ENCODE measurements at regions not wholly inside any gene's neighbourhood (a gene's known extent, or its start where the extent isn't known, plus 50 kb on each side); places are given as distances from the start of the nearest gene placed in this dataset.

DNA sequence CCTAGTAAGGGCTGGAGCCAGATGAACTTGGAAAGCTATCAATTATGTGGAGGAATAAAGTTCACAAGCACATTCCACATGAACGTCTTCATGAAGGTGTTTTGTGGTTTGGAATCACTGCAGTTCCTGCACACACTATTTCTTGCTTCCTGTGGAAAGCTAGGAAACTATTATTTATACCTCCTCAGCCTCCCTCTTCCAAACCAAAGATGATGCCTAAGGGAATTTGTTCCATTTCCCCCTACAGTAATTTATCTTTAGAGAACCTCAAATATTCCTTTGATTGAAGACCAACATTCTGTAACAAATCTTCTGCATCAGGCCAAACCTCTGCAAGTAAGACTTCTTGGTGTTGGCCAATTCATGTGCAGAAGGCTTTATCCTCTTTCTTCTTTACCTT lies 115.8 kb upstream of the ARHGAP20 start:
- BruUV-seq (replicated peaks), result no TSS peak
- TF ChIP-seq, protein P1, sequence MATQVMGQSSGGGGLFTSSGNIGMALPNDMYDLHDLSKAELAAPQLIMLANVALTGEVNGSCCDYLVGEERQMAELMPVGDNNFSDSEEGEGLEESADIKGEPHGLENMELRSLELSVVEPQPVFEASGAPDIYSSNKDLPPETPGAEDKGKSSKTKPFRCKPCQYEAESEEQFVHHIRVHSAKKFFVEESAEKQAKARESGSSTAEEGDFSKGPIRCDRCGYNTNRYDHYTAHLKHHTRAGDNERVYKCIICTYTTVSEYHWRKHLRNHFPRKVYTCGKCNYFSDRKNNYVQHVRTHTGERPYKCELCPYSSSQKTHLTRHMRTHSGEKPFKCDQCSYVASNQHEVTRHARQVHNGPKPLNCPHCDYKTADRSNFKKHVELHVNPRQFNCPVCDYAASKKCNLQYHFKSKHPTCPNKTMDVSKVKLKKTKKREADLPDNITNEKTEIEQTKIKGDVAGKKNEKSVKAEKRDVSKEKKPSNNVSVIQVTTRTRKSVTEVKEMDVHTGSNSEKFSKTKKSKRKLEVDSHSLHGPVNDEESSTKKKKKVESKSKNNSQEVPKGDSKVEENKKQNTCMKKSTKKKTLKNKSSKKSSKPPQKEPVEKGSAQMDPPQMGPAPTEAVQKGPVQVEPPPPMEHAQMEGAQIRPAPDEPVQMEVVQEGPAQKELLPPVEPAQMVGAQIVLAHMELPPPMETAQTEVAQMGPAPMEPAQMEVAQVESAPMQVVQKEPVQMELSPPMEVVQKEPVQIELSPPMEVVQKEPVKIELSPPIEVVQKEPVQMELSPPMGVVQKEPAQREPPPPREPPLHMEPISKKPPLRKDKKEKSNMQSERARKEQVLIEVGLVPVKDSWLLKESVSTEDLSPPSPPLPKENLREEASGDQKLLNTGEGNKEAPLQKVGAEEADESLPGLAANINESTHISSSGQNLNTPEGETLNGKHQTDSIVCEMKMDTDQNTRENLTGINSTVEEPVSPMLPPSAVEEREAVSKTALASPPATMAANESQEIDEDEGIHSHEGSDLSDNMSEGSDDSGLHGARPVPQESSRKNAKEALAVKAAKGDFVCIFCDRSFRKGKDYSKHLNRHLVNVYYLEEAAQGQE (IDR thresholded peaks at IDR 0.05; ENCODE audit: low read depth), result no peak
- TF ChIP-seq EGR1 (IDR thresholded peaks at IDR 0.05; ENCODE audit: low read depth), result no peak
- TF ChIP-seq ZNF274 (IDR thresholded peaks at IDR 0.05; ENCODE audit: low read depth, low read length), result no peak
- no peak for TF ChIP-seq SIN3A (IDR thresholded peaks at IDR 0.05; ENCODE audit: low read depth)
- TF ChIP-seq CBX3 (IDR thresholded peaks at IDR 0.05; ENCODE audit: low read depth), result no peak
- TF ChIP-seq FOSL1 (IDR thresholded peaks at IDR 0.05; ENCODE audit: low read depth), result no peak
- TF ChIP-seq, protein P2, sequence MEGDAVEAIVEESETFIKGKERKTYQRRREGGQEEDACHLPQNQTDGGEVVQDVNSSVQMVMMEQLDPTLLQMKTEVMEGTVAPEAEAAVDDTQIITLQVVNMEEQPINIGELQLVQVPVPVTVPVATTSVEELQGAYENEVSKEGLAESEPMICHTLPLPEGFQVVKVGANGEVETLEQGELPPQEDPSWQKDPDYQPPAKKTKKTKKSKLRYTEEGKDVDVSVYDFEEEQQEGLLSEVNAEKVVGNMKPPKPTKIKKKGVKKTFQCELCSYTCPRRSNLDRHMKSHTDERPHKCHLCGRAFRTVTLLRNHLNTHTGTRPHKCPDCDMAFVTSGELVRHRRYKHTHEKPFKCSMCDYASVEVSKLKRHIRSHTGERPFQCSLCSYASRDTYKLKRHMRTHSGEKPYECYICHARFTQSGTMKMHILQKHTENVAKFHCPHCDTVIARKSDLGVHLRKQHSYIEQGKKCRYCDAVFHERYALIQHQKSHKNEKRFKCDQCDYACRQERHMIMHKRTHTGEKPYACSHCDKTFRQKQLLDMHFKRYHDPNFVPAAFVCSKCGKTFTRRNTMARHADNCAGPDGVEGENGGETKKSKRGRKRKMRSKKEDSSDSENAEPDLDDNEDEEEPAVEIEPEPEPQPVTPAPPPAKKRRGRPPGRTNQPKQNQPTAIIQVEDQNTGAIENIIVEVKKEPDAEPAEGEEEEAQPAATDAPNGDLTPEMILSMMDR (IDR thresholded peaks at IDR 0.05 in 2 of 3, conservative IDR thresholded peaks at IDR 0.05 in 1 of 3; ENCODE audit: borderline replicate concordance in 1 of 3, insufficient read depth in 1 of 3, low read depth in 2 of 3, low read length in 2 of 3), result no peak
- no peak for TF ChIP-seq ZFX (IDR thresholded peaks at IDR 0.05)
- TF ChIP-seq SP1 (IDR thresholded peaks at IDR 0.05; ENCODE audit: low read depth), result no peak
- no peak for TF ChIP-seq POLR2AphosphoS5 (IDR thresholded peaks at IDR 0.05; ENCODE audit: low read depth, low read length)
- TF ChIP-seq JUND (IDR thresholded peaks at IDR 0.05), result no peak
- TF ChIP-seq, protein P3, sequence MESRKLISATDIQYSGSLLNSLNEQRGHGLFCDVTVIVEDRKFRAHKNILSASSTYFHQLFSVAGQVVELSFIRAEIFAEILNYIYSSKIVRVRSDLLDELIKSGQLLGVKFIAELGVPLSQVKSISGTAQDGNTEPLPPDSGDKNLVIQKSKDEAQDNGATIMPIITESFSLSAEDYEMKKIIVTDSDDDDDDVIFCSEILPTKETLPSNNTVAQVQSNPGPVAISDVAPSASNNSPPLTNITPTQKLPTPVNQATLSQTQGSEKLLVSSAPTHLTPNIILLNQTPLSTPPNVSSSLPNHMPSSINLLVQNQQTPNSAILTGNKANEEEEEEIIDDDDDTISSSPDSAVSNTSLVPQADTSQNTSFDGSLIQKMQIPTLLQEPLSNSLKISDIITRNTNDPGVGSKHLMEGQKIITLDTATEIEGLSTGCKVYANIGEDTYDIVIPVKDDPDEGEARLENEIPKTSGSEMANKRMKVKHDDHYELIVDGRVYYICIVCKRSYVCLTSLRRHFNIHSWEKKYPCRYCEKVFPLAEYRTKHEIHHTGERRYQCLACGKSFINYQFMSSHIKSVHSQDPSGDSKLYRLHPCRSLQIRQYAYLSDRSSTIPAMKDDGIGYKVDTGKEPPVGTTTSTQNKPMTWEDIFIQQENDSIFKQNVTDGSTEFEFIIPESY (IDR thresholded peaks at IDR 0.05; ENCODE audit: extremely low read depth, insufficient replicate concordance, low read length), result no peak
- no peak for TF ChIP-seq POLR2A (IDR thresholded peaks at IDR 0.05; ENCODE audit: borderline replicate concordance, extremely low read depth, insufficient read depth, insufficient read length)
- Histone ChIP-seq H3K27ac (ENCODE audit: low read depth, low read length) (no peak overlapping the region), H3K4me1 (ENCODE audit: control insufficient read depth in 1 of 2, insufficient read depth in 2 of 2, low read length in 2 of 2) (no peaks in the 10 kb centered on the region), H3K9me3 (ENCODE audit: control insufficient read depth in 1 of 2, insufficient read depth in 1 of 2, low read depth in 1 of 2, low read length in 2 of 2) (no peaks in the 10 kb centered on the region), H3K9me2 (ENCODE audit: insufficient read depth) (no peaks in the 10 kb centered on the region), H3K27me3 (ENCODE audit: insufficient read depth, low read length) (peaks cover 25% of the 10 kb centered on the region), H2AFZ (ENCODE audit: low read depth, low read length, poor library complexity, severe bottlenecking) (no peak overlapping the region), H3K9ac (ENCODE audit: low read length) (no peak overlapping the region), H3K4me2 (ENCODE audit: low read length) (no peak overlapping the region), H3K4me3 (replicated peaks in 1 of 2; ENCODE audit: low read depth in 1 of 2, low read length in 2 of 2) (no peak overlapping the region), H3K36me3 (ENCODE audit: control insufficient read depth in 1 of 2, insufficient read depth in 2 of 2, low read length in 2 of 2) (no peaks in the 10 kb centered on the region), H3K79me2 (ENCODE audit: insufficient read depth, low read length) (no peaks in the 10 kb centered on the region), H4K20me1 (ENCODE audit: insufficient read depth) (no peaks in the 10 kb centered on the region)
- intact Hi-C loops (cut with micrococcal nuclease), result no loop called here
- DNase-seq (ENCODE audit: low read depth, low spot score) (no peak), ATAC-seq (no peak)
- RAD21 ChIA-PET (ENCODE audit: low non-redundant PET in 1 of 2, low total read pairs in 2 of 2, uncharacterized antibody in 2 of 2, unreplicated experiment in 2 of 2), result no interaction called here
- POLR2A ChIA-PET, result no interaction called here
- CTCF ChIA-PET, result no interaction called here
